Right lobe of liver (tissue), 6 donors: ENCODE measurements at regions not wholly inside any gene's neighbourhood (a gene's known extent, or its start where the extent isn't known, plus 50 kb on each side); places are given as distances from the start of the nearest gene placed in this dataset.
A peak's percentile ranks its signal among the peaks of the same experiment; 100 is the strongest.

Experiments
- ATAC-seq, 4 donors: fragments of 200-7000 bp; cut with Tn5 transposase; one replicate each; pipeline ENCODE4 v1.9.1; 2020; ENCODE audit warnings: mild to moderate bottlenecking in 4 of 4, moderate library complexity in 4 of 4
- DNase-seq, 3 donors: peaks; one replicate each; pipeline ENCODE4 v3.0.0-alpha.2; 2020
- H3K27ac ChIP-seq, 3 donors: fragments of 200-600 bp; one replicate each; pipeline ENCODE4 v1.8.0; 2022
- H3K27me3 ChIP-seq, 2 donors: fragments of 200-600 bp; one replicate each; pipeline ENCODE4 v1.8.0; 2022
- H3K36me3 ChIP-seq, 4 donors: fragments of 200-600 bp; sonication (generic) in 1 of 4; one replicate each; pipeline versions ENCODE4 v1.5.1 to v1.8.0; 2017 to 2022; ENCODE audit warnings: control low read depth in 1 of 4
- H3K4me1 ChIP-seq, 4 donors: fragments of 200-600 bp; sonication (generic) in 1 of 4; one replicate each; pipeline versions ENCODE4 v1.5.1 to v1.8.0; 2017 to 2022; ENCODE audit warnings: control low read depth in 1 of 4
- H3K4me3 ChIP-seq, 3 donors: fragments of 200-600 bp; one replicate each; pipeline ENCODE4 v1.8.0; 2022
- H3K9me3 ChIP-seq, 4 donors: fragments of 200-600 bp; sonication (generic) in 1 of 4; one replicate each; pipeline versions ENCODE4 v1.5.1 to v1.8.0; 2017 to 2022; ENCODE audit warnings: control low read depth in 1 of 4
- POLR2A ChIP-seq: fragments of 450-650 bp; IDR thresholded peaks from one replicate; pipeline ENCODE4 v1.6.1; 2017; ENCODE audit warnings: antibody characterized with exemption, mild to moderate bottlenecking
- WGBS: methylation state at CpG from one replicate; pipeline ENCODE4 v1.1.6; 2018; ENCODE audit warnings: low coverage, low lambda C conversion rate; ENCODE audit not compliant: insufficient coverage; ENCODE audit errors: missing lambda C conversion rate; 5-methylcytosine and 5-hydroxymethylcytosine counted together
- intact Hi-C, 2 donors: fragments of 100-400 bp; cut with DNase I; formaldehyde crosslinking; loops; one replicate each; pipeline versions ENCODE4 v1.11.2 to v1.14.1; 2022
- TF ChIP-seq, protein P1 (sequence below), 4 donors: fragments of 200-600 bp in 3 of 4; fragments of 450-650 bp in 1 of 4; IDR thresholded peaks; one replicate each; pipeline versions ENCODE4 v1.5.1 to v1.8.0; 2016 to 2022; ENCODE audit warnings: antibody characterized with exemption in 4 of 4, mild to moderate bottlenecking in 2 of 4
- donor health status: DM: no; HTN: yes; CAD: no.
- donor health status: DM: no; HTN: no; CAD: no.
- donor health status: DM: no; HTN: no; CAD: no.
- donor health status: DM: no; HTN: yes; CAD: no.
- donor health status: DM: no; HTN: yes; CAD: no.

DNA sequence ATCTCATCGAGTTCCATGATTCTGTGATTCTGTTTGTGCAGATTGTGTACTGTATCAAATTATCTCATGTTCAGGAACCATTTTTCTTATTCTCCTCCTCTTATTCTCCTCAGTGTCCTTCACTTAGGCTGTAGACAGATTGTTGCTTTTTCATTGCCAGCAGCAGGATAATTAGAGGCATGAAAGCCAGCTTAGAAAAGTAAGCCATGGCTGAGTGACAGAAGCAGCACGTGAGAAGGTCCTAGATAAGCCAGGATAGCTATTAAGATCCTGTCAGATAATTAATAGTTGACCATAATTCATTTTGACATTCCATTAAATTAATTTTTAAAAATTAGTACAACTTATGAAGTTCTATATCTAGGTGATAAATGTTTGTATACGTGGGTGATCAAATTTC lies 60.8 kb upstream of the PRKACB start:
- Histone ChIP-seq H3K27me3 (no peaks in the 10 kb centered on the region), H3K9me3 (no peaks in the 10 kb centered on the region), H3K27ac (no peak overlapping the region), H3K4me1 (peaks cover 0 to 2% (median 0%) of the 10 kb centered on the region in 4 donors), H3K4me3 (no peak overlapping the region), H3K36me3 (no peaks in the 10 kb centered on the region)
- DNase-seq (no peak), ATAC-seq (no peak)
- 79% methylated on average over 3 of the region's 3 CpGs for WGBS
- TF ChIP-seq, protein P1, sequence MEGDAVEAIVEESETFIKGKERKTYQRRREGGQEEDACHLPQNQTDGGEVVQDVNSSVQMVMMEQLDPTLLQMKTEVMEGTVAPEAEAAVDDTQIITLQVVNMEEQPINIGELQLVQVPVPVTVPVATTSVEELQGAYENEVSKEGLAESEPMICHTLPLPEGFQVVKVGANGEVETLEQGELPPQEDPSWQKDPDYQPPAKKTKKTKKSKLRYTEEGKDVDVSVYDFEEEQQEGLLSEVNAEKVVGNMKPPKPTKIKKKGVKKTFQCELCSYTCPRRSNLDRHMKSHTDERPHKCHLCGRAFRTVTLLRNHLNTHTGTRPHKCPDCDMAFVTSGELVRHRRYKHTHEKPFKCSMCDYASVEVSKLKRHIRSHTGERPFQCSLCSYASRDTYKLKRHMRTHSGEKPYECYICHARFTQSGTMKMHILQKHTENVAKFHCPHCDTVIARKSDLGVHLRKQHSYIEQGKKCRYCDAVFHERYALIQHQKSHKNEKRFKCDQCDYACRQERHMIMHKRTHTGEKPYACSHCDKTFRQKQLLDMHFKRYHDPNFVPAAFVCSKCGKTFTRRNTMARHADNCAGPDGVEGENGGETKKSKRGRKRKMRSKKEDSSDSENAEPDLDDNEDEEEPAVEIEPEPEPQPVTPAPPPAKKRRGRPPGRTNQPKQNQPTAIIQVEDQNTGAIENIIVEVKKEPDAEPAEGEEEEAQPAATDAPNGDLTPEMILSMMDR (IDR thresholded peaks at IDR 0.05), result no peak
- TF ChIP-seq POLR2A, result no peak
- intact Hi-C loops, result no loop called here

DNA sequence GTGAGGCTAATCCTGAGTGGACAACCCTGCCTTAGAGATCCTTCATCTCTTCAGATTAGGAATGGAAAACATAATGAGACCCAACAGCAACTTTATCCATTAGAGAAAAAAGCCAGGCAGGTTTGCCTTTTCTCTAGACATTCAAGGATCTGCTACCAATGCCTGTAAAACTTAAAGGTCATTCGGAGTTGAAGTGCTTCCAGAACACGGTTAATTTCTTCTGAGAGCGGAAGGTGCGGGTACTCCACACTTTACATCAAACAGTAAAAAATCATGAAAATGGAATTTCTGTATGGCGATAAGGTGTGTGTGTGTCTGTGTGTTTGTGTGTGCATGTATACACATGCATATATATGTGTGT lies 65.2 kb upstream of the PRKACB start:
- H3K27me3 ChIP-seq, result no peaks in the 10 kb centered on the region
- H3K4me1 ChIP-seq, result peaks cover 0 to 3% (median 1%) of the 10 kb centered on the region in 4 donors
- WGBS, result 51% methylated on average over 5 of the region's 5 CpGs
- no peak overlapping the region for H3K27ac ChIP-seq
- H3K4me3 ChIP-seq, result peak overlapping the region; percentile 78 to 87 (median 85)
- TF ChIP-seq, protein P1 (IDR thresholded peaks at IDR 0.05), result no peak
- TF ChIP-seq POLR2A, result no peak
- ATAC-seq, result no peak
- intact Hi-C loops, result no loop called here
- no peaks in the 10 kb centered on the region for H3K9me3 ChIP-seq
- H3K36me3 ChIP-seq, result no peaks in the 10 kb centered on the region
- DNase-seq, result no peak

DNA sequence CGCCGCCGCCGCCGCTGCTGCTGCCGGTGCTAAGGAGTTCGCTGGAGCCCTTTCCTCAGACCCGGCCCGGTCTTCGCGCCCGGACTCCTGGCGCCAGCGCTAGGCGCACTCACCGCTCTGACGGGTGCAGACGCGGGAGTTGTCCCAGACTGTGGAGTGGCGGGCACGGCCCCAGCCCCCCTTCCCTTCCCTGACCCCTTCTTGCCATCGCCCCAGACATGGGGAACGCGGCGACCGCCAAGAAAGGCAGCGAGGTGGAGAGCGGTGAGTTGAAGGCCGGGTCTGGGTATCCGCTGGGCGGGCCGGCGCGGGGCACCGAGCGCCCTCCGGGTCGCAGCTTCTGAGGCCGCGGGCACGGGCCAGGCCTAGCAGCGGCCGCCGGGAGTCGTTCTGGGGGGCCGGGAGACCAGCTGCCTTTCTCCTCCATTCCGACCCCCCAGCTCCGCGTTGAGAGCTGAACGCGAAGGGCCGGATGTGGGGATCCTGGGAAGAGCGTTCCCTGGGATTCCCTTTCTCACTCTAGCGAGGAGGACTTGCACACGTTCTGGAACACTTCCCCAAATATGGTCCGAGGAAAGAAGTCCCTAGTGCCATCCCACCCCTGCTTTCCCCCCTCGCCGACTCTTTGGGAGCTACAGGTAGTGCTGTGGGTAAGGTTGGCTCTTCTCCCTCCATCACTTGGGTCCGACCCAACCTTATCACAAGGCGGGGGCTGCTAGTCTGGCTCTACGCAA lies 65.8 kb upstream of the PRKACB start:
- peaks cover 0 to 3% (median 1%) of the 10 kb centered on the region in 4 donors for H3K4me1 ChIP-seq
- peak; percentile 50 to 63 (median 59) for ATAC-seq
- no peaks in the 10 kb centered on the region for H3K27me3 ChIP-seq
- DNase-seq, result peak in 2 of 3 donors; percentile 40 to 62
- no peak for TF ChIP-seq POLR2A
- TF ChIP-seq, protein P1 (IDR thresholded peaks at IDR 0.05), result no peak
- peak overlapping the region; percentile 77 to 96 (median 95) for H3K27ac ChIP-seq
- H3K9me3 ChIP-seq, result no peaks in the 10 kb centered on the region
- no peaks in the 10 kb centered on the region for H3K36me3 ChIP-seq
- peak overlapping the region; percentile 78 to 87 (median 85) for H3K4me3 ChIP-seq
- 6% methylated on average over 5 of the region's 61 CpGs for WGBS
- intact Hi-C loops, result no loop called here

DNA sequence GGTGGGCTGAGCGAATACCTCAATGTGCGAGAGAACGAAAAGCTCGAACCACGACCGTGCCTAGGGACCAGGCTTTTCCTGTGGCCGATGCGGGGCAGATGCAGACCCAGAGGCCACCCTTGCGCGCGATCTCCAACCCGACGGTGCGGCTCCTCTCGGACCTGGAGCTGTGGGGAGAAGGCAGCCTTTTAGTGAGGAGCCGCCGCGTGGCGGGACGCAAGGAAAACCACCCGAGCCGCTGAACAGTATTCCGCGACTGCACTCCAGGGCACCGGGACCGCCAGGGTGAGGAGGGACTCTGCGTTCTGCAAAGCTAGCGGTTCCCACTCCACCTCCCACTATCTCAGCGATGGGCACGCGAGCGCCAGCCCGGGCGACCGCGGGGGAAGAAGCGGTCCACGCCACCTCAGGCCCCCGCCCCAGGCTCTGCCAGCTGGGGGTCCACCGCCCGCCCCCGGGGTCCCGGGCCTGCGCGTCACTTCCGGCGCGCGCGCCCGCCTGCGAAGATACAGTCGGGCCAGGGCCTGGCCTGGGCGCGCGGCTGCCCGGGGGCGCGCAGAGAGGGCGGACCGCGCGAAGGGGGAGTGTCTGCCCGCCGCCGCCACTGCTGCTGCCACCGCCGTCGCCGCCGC lies 66.5 kb upstream of the PRKACB start:
- Histone ChIP-seq H3K4me3 (peak overlapping the region; percentile 78 to 87 (median 85)), H3K9me3 (no peaks in the 10 kb centered on the region), H3K36me3 (no peaks in the 10 kb centered on the region), H3K4me1 (peaks cover 0 to 3% (median 1%) of the 10 kb centered on the region in 4 donors), H3K27me3 (no peaks in the 10 kb centered on the region), H3K27ac (peak overlapping the region; percentile 77 to 96 (median 95))
- peak; percentile 95 to 99 (median 97) for ATAC-seq
- DNase-seq, result peak; percentile 81 to 83 (median 82)
- intact Hi-C loops, result no loop called here
- no CpG with 5 or more reads among the region's 71 CpGs for WGBS
- TF ChIP-seq POLR2A, result peak; percentile 73
- TF ChIP-seq, protein P1 (IDR thresholded peaks at IDR 0.05), result no peak
